Osteocyte (in vitro differentiated cells): ENCODE measurements at regions not wholly inside any gene's neighbourhood (a gene's known extent, or its start where the extent isn't known, plus 50 kb on each side); places are given as distances from the start of the nearest gene placed in this dataset.

ENCODE experiments used
- DNase-seq: peaks from one replicate; pipeline ENCODE4 v3.0.0; 2021; ENCODE audit warnings: mixed read lengths; ENCODE audit not compliant: unreplicated experiment; ENCODE audit errors: extremely low spot score
- H3K27ac Mint-ChIP-seq: one replicate; pipeline ENCODE4 v1.8.0; 2021; ENCODE audit warnings: mild to moderate bottlenecking, mixed read lengths; ENCODE audit not compliant: unreplicated experiment
- H3K27me3 Mint-ChIP-seq: one replicate; pipeline ENCODE4 v1.8.0; 2021; ENCODE audit warnings: mixed read lengths; ENCODE audit not compliant: unreplicated experiment
- H3K36me3 Mint-ChIP-seq: one replicate; pipeline ENCODE4 v1.8.0; 2021; ENCODE audit warnings: mixed read lengths; ENCODE audit not compliant: unreplicated experiment
- H3K4me1 Mint-ChIP-seq: one replicate; pipeline ENCODE4 v1.8.0; 2021; ENCODE audit warnings: mixed read lengths; ENCODE audit not compliant: unreplicated experiment
- H3K4me3 Mint-ChIP-seq: one replicate; pipeline ENCODE4 v1.8.0; 2021; ENCODE audit warnings: mild to moderate bottlenecking, moderate library complexity, mixed read lengths; ENCODE audit not compliant: unreplicated experiment
- H3K9me3 Mint-ChIP-seq: one replicate; pipeline ENCODE4 v1.8.0; 2021; ENCODE audit warnings: mixed read lengths; ENCODE audit not compliant: unreplicated experiment
- TF ChIP-seq, protein P1 (sequence below): fragments of 200-600 bp; sonication (generic); IDR thresholded peaks from 2 replicates; pipeline ENCODE4 v1.5.0; 2021; ENCODE audit warnings: antibody characterized with exemption, mild to moderate bottlenecking, moderate library complexity

DNA sequence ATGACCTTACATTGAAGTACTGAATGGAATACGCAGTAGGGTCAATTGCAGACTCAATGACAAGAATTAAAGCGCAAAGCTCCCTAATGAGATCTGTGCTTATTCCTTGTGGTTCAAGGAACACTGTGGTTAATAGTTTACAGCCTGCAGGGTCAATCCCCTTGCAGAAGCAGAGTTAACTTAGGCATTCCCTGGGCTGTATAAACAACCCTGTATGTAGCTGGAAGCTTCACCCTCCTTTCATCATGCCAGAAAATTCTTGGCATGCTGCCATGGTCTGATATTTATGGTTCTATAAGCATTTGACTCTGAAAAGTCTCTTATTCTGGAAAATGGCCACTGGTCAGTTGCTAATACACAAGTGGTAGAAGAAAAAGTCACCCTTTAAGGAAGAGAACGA, 227.7 kb downstream of the NOVA1 start:
- Mint-ChIP-seq H3K36me3 (no peaks in the 10 kb centered on the region), H3K4me1 (no peaks in the 10 kb centered on the region), H3K27me3 (no peaks in the 10 kb centered on the region), H3K4me3 (no peak overlapping the region), H3K27ac (no peak overlapping the region), H3K9me3 (peaks cover 17% of the 10 kb centered on the region)
- no peak for DNase-seq
- TF ChIP-seq, protein P1, sequence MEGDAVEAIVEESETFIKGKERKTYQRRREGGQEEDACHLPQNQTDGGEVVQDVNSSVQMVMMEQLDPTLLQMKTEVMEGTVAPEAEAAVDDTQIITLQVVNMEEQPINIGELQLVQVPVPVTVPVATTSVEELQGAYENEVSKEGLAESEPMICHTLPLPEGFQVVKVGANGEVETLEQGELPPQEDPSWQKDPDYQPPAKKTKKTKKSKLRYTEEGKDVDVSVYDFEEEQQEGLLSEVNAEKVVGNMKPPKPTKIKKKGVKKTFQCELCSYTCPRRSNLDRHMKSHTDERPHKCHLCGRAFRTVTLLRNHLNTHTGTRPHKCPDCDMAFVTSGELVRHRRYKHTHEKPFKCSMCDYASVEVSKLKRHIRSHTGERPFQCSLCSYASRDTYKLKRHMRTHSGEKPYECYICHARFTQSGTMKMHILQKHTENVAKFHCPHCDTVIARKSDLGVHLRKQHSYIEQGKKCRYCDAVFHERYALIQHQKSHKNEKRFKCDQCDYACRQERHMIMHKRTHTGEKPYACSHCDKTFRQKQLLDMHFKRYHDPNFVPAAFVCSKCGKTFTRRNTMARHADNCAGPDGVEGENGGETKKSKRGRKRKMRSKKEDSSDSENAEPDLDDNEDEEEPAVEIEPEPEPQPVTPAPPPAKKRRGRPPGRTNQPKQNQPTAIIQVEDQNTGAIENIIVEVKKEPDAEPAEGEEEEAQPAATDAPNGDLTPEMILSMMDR: no peak

DNA sequence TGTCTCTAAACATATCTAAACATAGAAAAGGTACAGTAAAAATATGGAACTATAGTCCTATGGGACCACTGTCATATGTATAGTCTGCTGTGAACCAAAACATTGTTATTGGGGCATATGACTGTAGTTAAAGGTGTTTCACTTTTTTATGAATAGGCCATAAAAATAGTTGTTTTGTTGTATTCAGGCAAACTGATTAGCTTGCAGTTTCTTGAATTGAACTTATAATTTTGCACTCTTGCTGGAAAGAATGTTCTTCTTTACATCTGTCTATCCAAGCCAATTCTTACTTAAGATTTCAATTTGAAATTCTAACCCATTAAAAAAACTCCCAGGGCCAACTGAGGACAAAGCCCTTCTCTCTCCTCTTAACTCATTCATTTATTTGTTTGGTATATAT, 234.1 kb downstream of the NOVA1 start:
- Mint-ChIP-seq H3K27ac (no peak overlapping the region), H3K9me3 (peaks cover 7% of the 10 kb centered on the region), H3K27me3 (no peaks in the 10 kb centered on the region), H3K36me3 (no peaks in the 10 kb centered on the region), H3K4me1 (no peaks in the 10 kb centered on the region), H3K4me3 (no peak overlapping the region)
- no peak for DNase-seq
- TF ChIP-seq, protein P1: no peak

DNA sequence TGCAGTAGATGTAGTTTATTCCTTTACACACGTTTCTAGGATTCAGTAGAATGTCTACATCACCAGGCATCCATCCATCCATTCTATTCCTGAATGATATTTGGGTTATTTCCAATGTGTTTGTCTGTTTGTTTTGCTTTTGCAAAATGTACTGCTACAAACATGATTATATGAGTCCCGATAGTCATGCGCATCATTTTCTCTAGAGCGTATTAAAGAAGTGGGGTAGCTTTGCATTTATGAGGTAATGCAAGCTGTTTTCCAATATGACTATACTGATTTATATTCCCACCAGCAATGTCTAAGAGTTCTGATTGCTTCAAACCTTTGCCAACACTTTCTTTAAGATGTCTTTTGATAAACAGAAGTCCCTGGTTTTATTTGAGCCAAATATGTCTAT, 253.2 kb downstream of the NOVA1 start:
- TF ChIP-seq, protein P1: no peak

GRCh38 chr14:26339381-26339780, 258.5 kb downstream of the NOVA1 start:
- Mint-ChIP-seq H3K4me3 (no peak overlapping the region), H3K36me3 (no peaks in the 10 kb centered on the region)

More for the DNA sequence above, 253.2 kb downstream of the NOVA1 start:
- Mint-ChIP-seq H3K36me3 (no peaks in the 10 kb centered on the region), H3K27ac (no peak overlapping the region), H3K4me1 (no peaks in the 10 kb centered on the region), H3K4me3 (no peak overlapping the region), H3K9me3 (peaks cover 21% of the 10 kb centered on the region), H3K27me3 (no peaks in the 10 kb centered on the region)
- DNase-seq: no peak

DNA sequence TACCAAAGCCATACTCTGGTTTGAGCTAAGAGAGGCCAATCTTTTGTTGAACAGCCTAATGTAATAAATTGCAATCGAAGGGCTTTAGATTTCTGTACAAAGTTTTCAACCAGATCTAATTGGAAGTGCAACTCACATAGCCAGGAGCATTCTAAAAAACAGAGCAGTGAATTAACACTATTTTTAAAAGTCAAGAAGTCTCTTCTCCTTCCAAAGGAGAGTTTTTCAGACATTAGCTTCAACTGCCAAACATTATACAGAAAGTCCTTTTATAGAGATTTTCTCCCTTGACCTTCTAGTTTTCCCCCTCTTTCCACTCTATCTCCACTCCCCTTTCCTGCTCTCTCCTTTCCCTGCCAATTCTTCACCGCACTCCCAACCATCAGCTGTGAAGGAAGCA, 259.6 kb downstream of the NOVA1 start:
- no peak for DNase-seq
- Mint-ChIP-seq H3K4me1 (no peaks in the 10 kb centered on the region), H3K9me3 (peaks cover 4% of the 10 kb centered on the region), H3K27ac (no peak overlapping the region), H3K4me3 (no peak overlapping the region), H3K27me3 (no peaks in the 10 kb centered on the region), H3K36me3 (no peaks in the 10 kb centered on the region)
- TF ChIP-seq, protein P1: no peak

More at GRCh38 chr14:26339381-26339780, 258.5 kb downstream of the NOVA1 start:
- H3K27me3 Mint-ChIP-seq: no peaks in the 10 kb centered on the region
- DNase-seq: no peak
- no peak overlapping the region for H3K27ac Mint-ChIP-seq
- no peaks in the 10 kb centered on the region for H3K4me1 Mint-ChIP-seq
- H3K9me3 Mint-ChIP-seq: peaks cover 4% of the 10 kb centered on the region
- TF ChIP-seq, protein P1: no peak
